B cell (primary cell): ENCODE measurements at regions not wholly inside any gene's neighbourhood (a gene's known extent, or its start where the extent isn't known, plus 50 kb on each side); places are given as distances from the start of the nearest gene placed in this dataset.

Experiments used
- EZH2 ChIP-seq: IDR thresholded peaks from 2 replicates; pipeline ENCODE4 v1.6.1; 2012; ENCODE audit warnings: borderline replicate concordance, low read depth, mild to moderate bottlenecking, moderate library complexity, low read length; ENCODE audit not compliant: insufficient read depth, poor library complexity, severe bottlenecking
- TF ChIP-seq, protein P1 (sequence below): fragments of 200-600 bp; IDR thresholded peaks from one replicate; pipeline ENCODE4 v1.8.0; 2022; ENCODE audit warnings: antibody characterized with exemption, mild to moderate bottlenecking

DNA sequence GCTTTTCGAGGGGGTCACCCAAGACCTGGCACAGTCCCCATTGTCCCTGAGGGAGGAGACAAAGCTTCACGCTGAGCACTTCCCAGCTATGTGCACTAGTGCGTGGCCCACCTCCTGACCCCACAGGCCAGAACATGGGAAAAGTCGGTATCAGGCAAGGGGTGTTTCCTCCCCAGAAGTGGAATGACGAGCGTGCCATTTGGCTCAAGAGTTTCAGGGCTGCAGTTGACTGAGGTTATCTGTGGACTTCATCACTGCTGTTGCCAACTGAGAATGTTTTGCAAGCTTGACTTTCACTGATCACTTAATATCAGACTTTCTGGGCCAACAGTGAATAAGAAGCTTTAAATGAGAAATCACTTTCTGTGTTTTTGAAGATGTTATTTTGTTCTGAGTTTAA lies 137.0 kb upstream of the AFDN start:
- TF ChIP-seq, protein P1, sequence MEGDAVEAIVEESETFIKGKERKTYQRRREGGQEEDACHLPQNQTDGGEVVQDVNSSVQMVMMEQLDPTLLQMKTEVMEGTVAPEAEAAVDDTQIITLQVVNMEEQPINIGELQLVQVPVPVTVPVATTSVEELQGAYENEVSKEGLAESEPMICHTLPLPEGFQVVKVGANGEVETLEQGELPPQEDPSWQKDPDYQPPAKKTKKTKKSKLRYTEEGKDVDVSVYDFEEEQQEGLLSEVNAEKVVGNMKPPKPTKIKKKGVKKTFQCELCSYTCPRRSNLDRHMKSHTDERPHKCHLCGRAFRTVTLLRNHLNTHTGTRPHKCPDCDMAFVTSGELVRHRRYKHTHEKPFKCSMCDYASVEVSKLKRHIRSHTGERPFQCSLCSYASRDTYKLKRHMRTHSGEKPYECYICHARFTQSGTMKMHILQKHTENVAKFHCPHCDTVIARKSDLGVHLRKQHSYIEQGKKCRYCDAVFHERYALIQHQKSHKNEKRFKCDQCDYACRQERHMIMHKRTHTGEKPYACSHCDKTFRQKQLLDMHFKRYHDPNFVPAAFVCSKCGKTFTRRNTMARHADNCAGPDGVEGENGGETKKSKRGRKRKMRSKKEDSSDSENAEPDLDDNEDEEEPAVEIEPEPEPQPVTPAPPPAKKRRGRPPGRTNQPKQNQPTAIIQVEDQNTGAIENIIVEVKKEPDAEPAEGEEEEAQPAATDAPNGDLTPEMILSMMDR: no peak
- no peak for TF ChIP-seq EZH2
